ENCODE measurements at regions not wholly inside any gene's neighbourhood (a gene's known extent, or its start where the extent isn't known, plus 50 kb on each side); places are given as distances from the start of the nearest gene placed in this dataset.

DNA sequence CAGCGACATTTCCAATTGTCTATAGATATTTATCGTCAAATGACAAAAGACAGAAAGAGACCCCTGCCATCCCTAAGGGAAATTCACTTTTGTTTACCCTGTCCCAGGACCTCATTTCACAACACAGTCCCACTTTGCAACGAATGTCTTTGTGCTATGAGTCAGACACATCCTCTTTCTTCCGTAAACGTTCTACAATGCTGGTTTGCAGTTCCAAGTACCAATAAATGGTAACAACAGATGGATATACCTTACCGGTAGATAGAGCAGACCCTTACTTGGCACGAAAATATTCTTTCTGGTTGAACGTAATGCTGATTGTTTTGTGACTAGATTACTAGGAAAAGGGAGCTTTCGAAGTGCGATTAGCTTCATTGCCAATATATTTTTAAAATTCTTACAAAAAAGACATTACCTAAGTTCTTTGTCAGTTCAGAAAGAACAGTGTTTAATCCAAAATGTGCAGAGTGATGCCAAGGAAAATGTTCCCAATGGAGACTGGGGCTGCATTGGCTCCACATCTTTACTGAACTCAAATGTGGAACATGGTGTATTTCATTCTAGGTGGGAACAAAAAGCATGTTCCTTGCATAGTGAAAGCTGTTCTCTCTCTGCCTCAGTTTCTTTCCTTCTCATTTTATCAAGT, 202.5 kb upstream of the SLC27A6 start:
- H3K27ac ChIP-seq (ENCODE audit: low read depth in 1 of 3, low read length in 2 of 3) = no peak overlapping the region
- FAIRE-seq = no peak
- no peaks in the 10 kb centered on the region for H3K36me3 ChIP-seq (ENCODE audit: control insufficient read depth in 3 of 3, insufficient read depth in 2 of 3, low read depth in 1 of 3, low read length in 3 of 3)
- no peaks in the 10 kb centered on the region for H3K4me1 ChIP-seq (ENCODE audit: control insufficient read depth in 3 of 3, insufficient read depth in 2 of 3, low read depth in 1 of 3, low read length in 2 of 3)
- H3K27me3 ChIP-seq (ENCODE audit: control insufficient read depth in 3 of 3, insufficient read depth in 3 of 3, low read length in 3 of 3) = no peaks in the 10 kb centered on the region
- no peak overlapping the region for H3K4me3 ChIP-seq (ENCODE audit: low read depth in 1 of 3, low read length in 3 of 3)
- WGBS, 3 donors = 80 to 90% (median 83%) methylated on average over 10 of the region's 10 CpGs
- no peaks in the 10 kb centered on the region for H3K9me3 ChIP-seq (ENCODE audit: control insufficient read depth in 2 of 2, insufficient read depth in 1 of 2, low read depth in 1 of 2, low read length in 1 of 2)
- DNase-seq = no peak

DNA sequence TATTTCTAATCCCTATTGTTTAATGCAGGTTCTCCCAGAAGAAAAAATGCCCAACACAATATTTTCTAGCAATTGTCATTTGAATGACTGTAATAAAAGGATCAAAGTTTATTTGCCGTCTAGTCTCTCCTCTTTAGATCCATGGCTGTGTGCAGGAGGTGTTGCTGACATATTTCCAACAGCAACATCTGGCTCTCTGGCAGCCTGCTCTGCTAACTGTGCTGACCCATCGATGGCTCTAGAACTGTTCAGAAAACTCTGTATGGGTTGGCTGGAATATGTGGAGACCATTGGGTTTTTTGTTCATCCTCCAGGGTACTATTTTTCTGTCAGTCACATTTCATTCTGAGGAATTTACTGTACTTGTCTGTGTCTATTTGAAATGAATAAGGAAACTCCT, 202.0 kb upstream of the SLC27A6 start:
- H3K27me3 ChIP-seq (ENCODE audit: control insufficient read depth in 3 of 3, insufficient read depth in 3 of 3, low read length in 3 of 3) = no peaks in the 10 kb centered on the region
- WGBS, 3 donors = 41 to 53% (median 42%) methylated on average over 2 of the region's 2 CpGs
- no peak overlapping the region for H3K27ac ChIP-seq (ENCODE audit: low read depth in 1 of 3, low read length in 2 of 3)
- no peaks in the 10 kb centered on the region for H3K36me3 ChIP-seq (ENCODE audit: control insufficient read depth in 3 of 3, insufficient read depth in 2 of 3, low read depth in 1 of 3, low read length in 3 of 3)
- H3K4me3 ChIP-seq (ENCODE audit: low read depth in 1 of 3, low read length in 3 of 3) = no peak overlapping the region
- no peaks in the 10 kb centered on the region for H3K9me3 ChIP-seq (ENCODE audit: control insufficient read depth in 2 of 2, insufficient read depth in 1 of 2, low read depth in 1 of 2, low read length in 1 of 2)
- FAIRE-seq (no peak), DNase-seq (no peak)
- H3K4me1 ChIP-seq (ENCODE audit: control insufficient read depth in 3 of 3, insufficient read depth in 2 of 3, low read depth in 1 of 3, low read length in 2 of 3) = no peaks in the 10 kb centered on the region

DNA sequence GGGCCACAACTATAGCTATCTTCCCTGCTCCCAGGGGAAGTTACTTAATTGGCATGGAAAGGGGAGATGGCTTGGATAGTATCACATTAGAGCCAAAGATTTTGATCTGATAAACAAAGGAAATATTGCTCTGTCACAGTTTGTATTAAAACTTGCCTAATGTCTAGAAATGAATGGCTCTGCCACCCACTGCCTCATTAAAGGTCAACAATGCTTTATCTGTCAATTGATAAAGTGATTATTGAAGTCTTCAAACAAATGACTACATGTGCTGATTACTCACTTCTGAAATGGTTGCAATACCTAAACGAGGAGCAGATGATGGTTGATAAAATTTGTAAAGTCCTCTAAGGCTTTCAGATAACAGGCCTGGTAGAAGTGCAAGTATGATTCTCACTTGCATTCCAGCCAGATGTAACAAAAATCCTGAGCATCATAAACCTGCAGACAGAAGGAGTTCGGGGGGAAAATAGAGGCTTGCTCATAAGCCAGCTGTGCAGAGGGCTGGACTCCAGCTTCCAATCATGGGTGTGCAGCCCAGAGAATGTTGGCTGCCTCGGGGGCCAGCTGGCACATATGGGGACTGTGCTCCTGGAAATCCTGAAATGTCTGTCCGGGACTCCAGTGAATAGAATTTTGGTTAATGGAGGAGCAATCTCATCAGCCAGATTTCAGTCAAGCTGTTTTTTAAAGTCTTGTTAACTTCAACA, 200.5 kb upstream of the SLC27A6 start:
- no peak overlapping the region for H3K4me3 ChIP-seq (ENCODE audit: low read depth in 1 of 3, low read length in 3 of 3)
- FAIRE-seq = no peak
- 43 to 52% (median 48%) methylated on average over 4 of the region's 4 CpGs for WGBS, 3 donors
- H3K4me1 ChIP-seq (ENCODE audit: control insufficient read depth in 3 of 3, insufficient read depth in 2 of 3, low read depth in 1 of 3, low read length in 2 of 3) = no peaks in the 10 kb centered on the region
- no peak for DNase-seq
- H3K27me3 ChIP-seq (ENCODE audit: control insufficient read depth in 3 of 3, insufficient read depth in 3 of 3, low read length in 3 of 3) = no peaks in the 10 kb centered on the region
- H3K36me3 ChIP-seq (ENCODE audit: control insufficient read depth in 3 of 3, insufficient read depth in 2 of 3, low read depth in 1 of 3, low read length in 3 of 3) = no peaks in the 10 kb centered on the region
- H3K27ac ChIP-seq (ENCODE audit: low read depth in 1 of 3, low read length in 2 of 3) = no peak overlapping the region
- H3K9me3 ChIP-seq (ENCODE audit: control insufficient read depth in 2 of 2, insufficient read depth in 1 of 2, low read depth in 1 of 2, low read length in 1 of 2) = no peaks in the 10 kb centered on the region

DNA sequence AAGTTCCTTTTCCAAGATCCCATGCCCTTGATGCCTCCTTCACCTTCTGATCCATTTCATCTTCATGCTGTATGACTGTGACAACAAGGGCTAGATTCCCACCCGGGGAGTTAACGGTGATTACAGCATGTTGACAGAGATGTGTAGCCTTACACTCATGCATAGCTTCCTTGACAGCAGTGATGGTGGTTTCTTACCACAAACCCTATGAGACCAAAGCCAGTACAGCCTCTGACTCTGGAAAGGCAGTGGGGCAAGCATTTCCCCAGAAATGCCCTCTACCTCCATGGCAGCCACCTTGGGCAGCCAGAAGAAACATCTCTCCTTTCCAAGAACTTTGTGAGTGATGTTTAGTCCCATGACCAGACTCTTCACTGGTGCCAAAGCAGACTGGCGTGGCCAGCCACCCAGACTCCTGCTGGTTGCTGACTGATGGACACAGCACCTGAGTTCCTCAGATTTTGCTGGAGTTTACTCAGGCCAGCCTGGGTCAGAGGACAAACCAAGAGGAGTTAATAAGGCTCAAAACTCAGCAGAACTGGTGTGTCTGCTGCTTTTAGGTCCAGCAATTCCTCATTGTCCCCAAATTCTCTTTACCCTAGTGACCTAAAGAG, 199.7 kb upstream of the SLC27A6 start:
- FAIRE-seq = no peak
- Histone ChIP-seq H3K4me3 (ENCODE audit: low read depth in 1 of 3, low read length in 3 of 3) (no peak overlapping the region), H3K36me3 (ENCODE audit: control insufficient read depth in 3 of 3, insufficient read depth in 2 of 3, low read depth in 1 of 3, low read length in 3 of 3) (no peaks in the 10 kb centered on the region), H3K4me1 (ENCODE audit: control insufficient read depth in 3 of 3, insufficient read depth in 2 of 3, low read depth in 1 of 3, low read length in 2 of 3) (no peaks in the 10 kb centered on the region), H3K27me3 (ENCODE audit: control insufficient read depth in 3 of 3, insufficient read depth in 3 of 3, low read length in 3 of 3) (no peaks in the 10 kb centered on the region), H3K9me3 (ENCODE audit: control insufficient read depth in 2 of 2, insufficient read depth in 1 of 2, low read depth in 1 of 2, low read length in 1 of 2) (no peaks in the 10 kb centered on the region), H3K27ac (ENCODE audit: low read depth in 1 of 3, low read length in 2 of 3) (no peak overlapping the region)
- DNase-seq = no peak
- WGBS, 3 donors = 79 to 90% (median 84%) methylated on average over 3 of the region's 3 CpGs

DNA sequence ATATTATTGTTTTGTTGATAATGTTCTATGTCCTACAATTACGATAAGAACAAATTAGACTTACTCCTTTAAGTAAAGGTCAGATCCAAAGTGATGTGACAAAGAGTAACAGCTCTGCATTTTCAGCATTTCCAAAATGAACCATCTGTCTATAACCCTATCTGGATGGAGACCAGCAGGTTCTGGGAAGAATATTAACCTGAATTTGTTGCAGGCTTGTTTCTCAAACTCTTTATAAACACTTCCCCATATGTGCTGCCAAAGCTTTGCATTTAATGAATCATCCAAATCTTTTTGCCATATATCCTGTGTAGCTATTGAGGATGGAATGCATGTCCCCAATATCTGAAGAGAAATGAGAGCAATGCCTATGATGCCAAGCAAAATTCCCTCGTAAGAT, 198.9 kb upstream of the SLC27A6 start:
- Histone ChIP-seq H3K4me3 (ENCODE audit: low read depth in 1 of 3, low read length in 3 of 3) (no peak overlapping the region), H3K36me3 (ENCODE audit: control insufficient read depth in 3 of 3, insufficient read depth in 2 of 3, low read depth in 1 of 3, low read length in 3 of 3) (no peaks in the 10 kb centered on the region), H3K27ac (ENCODE audit: low read depth in 1 of 3, low read length in 2 of 3) (no peak overlapping the region), H3K27me3 (ENCODE audit: control insufficient read depth in 3 of 3, insufficient read depth in 3 of 3, low read length in 3 of 3) (no peaks in the 10 kb centered on the region), H3K4me1 (ENCODE audit: control insufficient read depth in 3 of 3, insufficient read depth in 2 of 3, low read depth in 1 of 3, low read length in 2 of 3) (no peaks in the 10 kb centered on the region), H3K9me3 (ENCODE audit: control insufficient read depth in 2 of 2, insufficient read depth in 1 of 2, low read depth in 1 of 2, low read length in 1 of 2) (no peaks in the 10 kb centered on the region)
- FAIRE-seq (no peak), DNase-seq (no peak)
- 70 to 92% (median 79%) methylated on average over 2 of the region's 2 CpGs for WGBS, 3 donors

DNA sequence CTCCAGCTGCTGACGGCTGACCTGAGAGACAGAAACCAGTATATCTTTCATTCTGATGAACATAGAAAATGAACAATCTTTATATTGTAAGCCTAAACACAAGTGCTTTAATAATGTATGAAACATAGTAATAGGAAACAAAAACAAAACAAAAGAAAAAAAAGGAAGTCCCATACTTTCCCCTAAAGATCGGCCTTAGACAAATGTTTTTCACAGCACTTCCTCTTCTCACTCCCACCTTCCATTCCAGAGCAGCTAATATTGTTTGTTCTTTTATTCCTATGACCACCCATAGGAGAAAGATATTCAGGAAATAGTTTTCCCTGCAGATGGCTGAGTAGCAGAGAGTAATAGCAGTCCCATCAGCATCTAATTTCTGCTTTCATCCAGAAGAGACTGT, 194.4 kb upstream of the SLC27A6 start:
- 47 to 60% (median 51%) methylated on average over 2 of the region's 2 CpGs for WGBS, 3 donors
- no peaks in the 10 kb centered on the region for H3K4me1 ChIP-seq (ENCODE audit: control insufficient read depth in 3 of 3, insufficient read depth in 2 of 3, low read depth in 1 of 3, low read length in 2 of 3)
- H3K27me3 ChIP-seq (ENCODE audit: control insufficient read depth in 3 of 3, insufficient read depth in 3 of 3, low read length in 3 of 3) = no peaks in the 10 kb centered on the region
- FAIRE-seq (no peak), DNase-seq (no peak)
- H3K9me3 ChIP-seq (ENCODE audit: control insufficient read depth in 2 of 2, insufficient read depth in 1 of 2, low read depth in 1 of 2, low read length in 1 of 2) = no peaks in the 10 kb centered on the region
- H3K27ac ChIP-seq (ENCODE audit: low read depth in 1 of 3, low read length in 2 of 3) = no peak overlapping the region
- H3K36me3 ChIP-seq (ENCODE audit: control insufficient read depth in 3 of 3, insufficient read depth in 2 of 3, low read depth in 1 of 3, low read length in 3 of 3) = no peaks in the 10 kb centered on the region
- no peak overlapping the region for H3K4me3 ChIP-seq (ENCODE audit: low read depth in 1 of 3, low read length in 3 of 3)

DNA sequence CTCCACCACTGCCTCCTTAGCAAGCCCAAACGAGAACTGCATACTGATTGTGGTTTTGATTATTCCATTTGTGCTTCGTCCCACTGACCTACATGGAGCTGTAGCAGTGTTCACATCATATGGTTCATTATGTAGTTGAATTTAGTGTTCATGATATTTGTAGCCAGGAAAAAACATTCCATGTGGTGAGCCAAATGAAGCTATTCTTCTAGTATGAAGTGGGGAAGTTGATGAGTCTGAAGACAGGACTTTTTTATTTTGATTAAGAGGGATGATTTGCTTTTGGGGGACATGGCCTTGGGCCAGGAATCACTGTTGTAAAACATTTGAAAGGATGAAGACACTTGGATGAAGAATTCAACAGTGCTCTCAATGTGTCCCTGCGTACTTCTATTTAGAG, 192.9 kb upstream of the SLC27A6 start:
- H3K27ac ChIP-seq (ENCODE audit: low read depth in 1 of 3, low read length in 2 of 3) = no peak overlapping the region
- no peaks in the 10 kb centered on the region for H3K36me3 ChIP-seq (ENCODE audit: control insufficient read depth in 3 of 3, insufficient read depth in 2 of 3, low read depth in 1 of 3, low read length in 3 of 3)
- H3K9me3 ChIP-seq (ENCODE audit: control insufficient read depth in 2 of 2, insufficient read depth in 1 of 2, low read depth in 1 of 2, low read length in 1 of 2) = no peaks in the 10 kb centered on the region
- DNase-seq (no peak), FAIRE-seq (no peak)
- no peak overlapping the region for H3K4me3 ChIP-seq (ENCODE audit: low read depth in 1 of 3, low read length in 3 of 3)
- 60 to 68% (median 64%) methylated on average over 3 of the region's 3 CpGs for WGBS, 3 donors
- H3K27me3 ChIP-seq (ENCODE audit: control insufficient read depth in 3 of 3, insufficient read depth in 3 of 3, low read length in 3 of 3) = no peaks in the 10 kb centered on the region
- no peaks in the 10 kb centered on the region for H3K4me1 ChIP-seq (ENCODE audit: control insufficient read depth in 3 of 3, insufficient read depth in 2 of 3, low read depth in 1 of 3, low read length in 2 of 3)

DNA sequence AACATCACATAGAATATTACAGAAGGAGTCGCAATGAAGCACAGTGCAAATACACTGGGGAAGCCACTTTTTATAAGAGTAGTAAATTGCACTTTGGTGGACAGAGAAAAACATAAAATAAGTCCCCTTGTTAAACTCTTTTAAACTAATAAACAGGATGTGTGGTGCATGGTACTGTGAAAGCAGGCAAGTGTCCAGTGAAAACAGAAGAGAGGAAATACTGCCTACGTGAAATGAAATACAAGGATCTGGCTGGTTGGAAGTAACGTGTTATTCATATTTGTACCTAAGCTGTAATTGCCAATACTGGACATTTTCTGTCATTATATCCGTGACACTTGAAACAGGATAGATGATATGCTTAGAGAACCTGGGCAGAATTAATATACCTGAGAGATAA, 191.9 kb upstream of the SLC27A6 start:
- Histone ChIP-seq H3K9me3 (ENCODE audit: control insufficient read depth in 2 of 2, insufficient read depth in 1 of 2, low read depth in 1 of 2, low read length in 1 of 2) (no peaks in the 10 kb centered on the region), H3K27ac (ENCODE audit: low read depth in 1 of 3, low read length in 2 of 3) (no peak overlapping the region), H3K27me3 (ENCODE audit: control insufficient read depth in 3 of 3, insufficient read depth in 3 of 3, low read length in 3 of 3) (no peaks in the 10 kb centered on the region), H3K4me3 (ENCODE audit: low read depth in 1 of 3, low read length in 3 of 3) (no peak overlapping the region), H3K4me1 (ENCODE audit: control insufficient read depth in 3 of 3, insufficient read depth in 2 of 3, low read depth in 1 of 3, low read length in 2 of 3) (no peaks in the 10 kb centered on the region), H3K36me3 (ENCODE audit: control insufficient read depth in 3 of 3, insufficient read depth in 2 of 3, low read depth in 1 of 3, low read length in 3 of 3) (no peaks in the 10 kb centered on the region)
- DNase-seq = no peak
- 74 to 83% (median 82%) methylated on average over 4 of the region's 4 CpGs for WGBS, 3 donors
- FAIRE-seq = no peak

Measured in small intestine (tissue), 7 donors.